Fibroblast of mammary gland (primary cell): ENCODE measurements at regions not wholly inside any gene's neighbourhood (a gene's known extent, or its start where the extent isn't known, plus 50 kb on each side); places are given as distances from the start of the nearest gene placed in this dataset.

Experiments
- DNase-seq: peaks from one replicate; pipeline ENCODE4 v3.0.0-alpha.2; 2010; ENCODE audit warnings: low read depth
- H3K4me3 ChIP-seq: 2 replicates; pipeline ENCODE4 v1.5.1; 2011; ENCODE audit warnings: low read depth, mild to moderate bottlenecking, low read length, moderate library complexity; ENCODE audit not compliant: control insufficient read depth
- CTCF ChIP-seq: conservative IDR thresholded peaks from 2 replicates; pipeline ENCODE4 v1.5.1; 2011; ENCODE audit warnings: low read depth, low read length, inconsistent platforms; ENCODE audit not compliant: control insufficient read depth, insufficient read depth

GRCh38 chr18:57969824-57970223 lies 74.2 kb upstream of the NEDD4L start:
- no peak for DNase-seq
- TF ChIP-seq CTCF = no peak
- no peak overlapping the region for H3K4me3 ChIP-seq

GRCh38 chr18:57965246-57965645 lies 78.8 kb upstream of the NEDD4L start:
- no peak for TF ChIP-seq CTCF

GRCh38 chr18:57961876-57962505 lies 82.0 kb upstream of the NEDD4L start:
- H3K4me3 ChIP-seq = no peak overlapping the region
- TF ChIP-seq CTCF = no peak
- DNase-seq = no peak

More at GRCh38 chr18:57965246-57965645, 78.8 kb upstream of the NEDD4L start:
- H3K4me3 ChIP-seq = no peak overlapping the region
- DNase-seq = no peak

- no peak for TF ChIP-seq CTCF
- H3K4me3 ChIP-seq = no peak overlapping the region
- DNase-seq = no peak
These were observed 82.6 kb upstream of the NEDD4L start for GRCh38 chr18:57961411-57961810.

- peak; percentile 65 for DNase-seq
- peak; percentile 53 for TF ChIP-seq CTCF
- no peak overlapping the region for H3K4me3 ChIP-seq
These were observed 84.7 kb upstream of the NEDD4L start for GRCh38 chr18:57959278-57959677.

GRCh38 chr18:57957210-57957609 lies 86.8 kb upstream of the NEDD4L start:
- DNase-seq = no peak
- H3K4me3 ChIP-seq = no peak overlapping the region
- TF ChIP-seq CTCF = no peak

GRCh38 chr18:57956491-57956890 lies 87.5 kb upstream of the NEDD4L start:
- no peak overlapping the region for H3K4me3 ChIP-seq
- no peak for TF ChIP-seq CTCF
- DNase-seq = no peak
